ENCODE measurements at regions not wholly inside any gene's neighbourhood (a gene's known extent, or its start where the extent isn't known, plus 50 kb on each side); places are given as distances from the start of the nearest gene placed in this dataset.

DNA sequence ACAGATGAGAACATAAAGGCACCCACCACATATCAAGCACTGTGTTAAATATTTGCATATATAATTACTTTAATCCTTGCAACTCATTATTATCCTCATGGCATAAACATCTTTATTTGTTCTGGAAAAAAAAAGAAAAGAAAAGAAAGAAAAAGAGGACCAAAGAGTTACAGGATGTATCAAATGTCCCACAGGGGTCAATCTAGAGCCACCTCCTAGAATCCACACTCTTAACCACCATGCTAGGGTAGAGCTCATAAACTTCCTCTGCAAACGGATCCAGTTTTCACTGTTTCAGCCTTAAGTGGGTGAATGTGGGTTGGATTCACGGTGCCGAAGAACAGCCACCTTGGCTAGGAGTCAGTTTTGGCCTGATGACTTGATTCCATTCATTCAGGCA lies 171.1 kb upstream of the PPARGC1A start:
- no peak for TF ChIP-seq EZH2phosphoT487 (IDR thresholded peaks at IDR 0.05)
- TF ChIP-seq, protein P1, sequence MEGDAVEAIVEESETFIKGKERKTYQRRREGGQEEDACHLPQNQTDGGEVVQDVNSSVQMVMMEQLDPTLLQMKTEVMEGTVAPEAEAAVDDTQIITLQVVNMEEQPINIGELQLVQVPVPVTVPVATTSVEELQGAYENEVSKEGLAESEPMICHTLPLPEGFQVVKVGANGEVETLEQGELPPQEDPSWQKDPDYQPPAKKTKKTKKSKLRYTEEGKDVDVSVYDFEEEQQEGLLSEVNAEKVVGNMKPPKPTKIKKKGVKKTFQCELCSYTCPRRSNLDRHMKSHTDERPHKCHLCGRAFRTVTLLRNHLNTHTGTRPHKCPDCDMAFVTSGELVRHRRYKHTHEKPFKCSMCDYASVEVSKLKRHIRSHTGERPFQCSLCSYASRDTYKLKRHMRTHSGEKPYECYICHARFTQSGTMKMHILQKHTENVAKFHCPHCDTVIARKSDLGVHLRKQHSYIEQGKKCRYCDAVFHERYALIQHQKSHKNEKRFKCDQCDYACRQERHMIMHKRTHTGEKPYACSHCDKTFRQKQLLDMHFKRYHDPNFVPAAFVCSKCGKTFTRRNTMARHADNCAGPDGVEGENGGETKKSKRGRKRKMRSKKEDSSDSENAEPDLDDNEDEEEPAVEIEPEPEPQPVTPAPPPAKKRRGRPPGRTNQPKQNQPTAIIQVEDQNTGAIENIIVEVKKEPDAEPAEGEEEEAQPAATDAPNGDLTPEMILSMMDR (IDR thresholded peaks at IDR 0.05): no peak
- TF ChIP-seq EZH2 (IDR thresholded peaks at IDR 0.05): no peak
- H3F3A ChIP-seq (ENCODE audit: low read depth): no peaks in the 10 kb centered on the region
- no peaks in the 10 kb centered on the region for H3K36me3 ChIP-seq
- H3K4me1 Mint-ChIP-seq: peaks cover 24% of the 10 kb centered on the region
- H3K27ac ChIP-seq: no peak overlapping the region
- no peak overlapping the region for H3K4me3 ChIP-seq
- no peak for DNase-seq (ENCODE audit: low spot score)
- no peaks in the 10 kb centered on the region for H3K9me3 Mint-ChIP-seq
- no peak overlapping the region for H2AFZ ChIP-seq (replicated peaks)
- no peaks in the 10 kb centered on the region for H3K36me3 Mint-ChIP-seq
- no peak overlapping the region for H3K4me3 Mint-ChIP-seq
- no peak overlapping the region for H3K27ac Mint-ChIP-seq
- no peak overlapping the region for H3K9ac ChIP-seq
- no peaks in the 10 kb centered on the region for H3K9me3 ChIP-seq (ENCODE audit: low read depth)
- H4K20me1 ChIP-seq (ENCODE audit: low read depth): no peaks in the 10 kb centered on the region
- no peaks in the 10 kb centered on the region for H3K27me3 ChIP-seq
- H3K79me2 ChIP-seq (ENCODE audit: low read depth): no peaks in the 10 kb centered on the region
- peaks cover 6% of the 10 kb centered on the region for H3K4me1 ChIP-seq
- peaks cover 2% of the 10 kb centered on the region for H3K27me3 Mint-ChIP-seq (ENCODE audit: insufficient read depth, low read depth)
- H3K4me2 ChIP-seq: no peak overlapping the region

DNA sequence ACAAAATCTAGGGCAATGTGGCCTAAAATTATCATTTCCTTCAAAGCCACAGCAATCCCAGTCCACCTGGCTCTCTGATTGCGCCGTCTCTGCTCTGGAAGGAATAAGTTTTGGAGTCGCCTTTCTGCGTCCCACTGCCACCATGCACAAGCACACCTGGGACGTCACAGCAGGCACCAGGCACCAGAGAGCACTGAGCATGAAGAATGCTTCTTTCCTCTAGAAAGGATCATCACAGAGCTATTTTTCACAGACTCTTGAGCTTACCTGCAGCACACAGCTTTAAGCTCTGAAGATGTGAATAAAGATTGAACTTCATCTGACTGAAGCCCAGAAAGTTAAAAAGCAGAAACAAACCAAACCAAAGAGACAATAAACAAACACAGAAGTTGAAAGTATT lies 170.0 kb upstream of the PPARGC1A start:
- no peaks in the 10 kb centered on the region for H3K36me3 Mint-ChIP-seq
- Histone ChIP-seq H3K36me3 (no peaks in the 10 kb centered on the region), H3K9ac (no peak overlapping the region), H3K4me2 (no peak overlapping the region), H3K27ac (no peak overlapping the region), H3K79me2 (ENCODE audit: low read depth) (no peaks in the 10 kb centered on the region), H3K9me3 (ENCODE audit: low read depth) (no peaks in the 10 kb centered on the region), H4K20me1 (ENCODE audit: low read depth) (no peaks in the 10 kb centered on the region), H2AFZ (replicated peaks) (no peak overlapping the region), H3K27me3 (no peaks in the 10 kb centered on the region), H3K4me1 (peaks cover 6% of the 10 kb centered on the region), H3K4me3 (no peak overlapping the region), H3F3A (ENCODE audit: low read depth) (no peaks in the 10 kb centered on the region)
- H3K27ac Mint-ChIP-seq: no peak overlapping the region
- DNase-seq (ENCODE audit: low spot score): no peak
- peaks cover 24% of the 10 kb centered on the region for H3K4me1 Mint-ChIP-seq
- H3K27me3 Mint-ChIP-seq (ENCODE audit: insufficient read depth, low read depth): peaks cover 2% of the 10 kb centered on the region
- H3K4me3 Mint-ChIP-seq: no peak overlapping the region
- no peak for TF ChIP-seq EZH2phosphoT487 (IDR thresholded peaks at IDR 0.05)
- TF ChIP-seq, protein P1 (IDR thresholded peaks at IDR 0.05): no peak
- no peak for TF ChIP-seq EZH2 (IDR thresholded peaks at IDR 0.05)
- no peaks in the 10 kb centered on the region for H3K9me3 Mint-ChIP-seq

GRCh38 chr4:24057915-24058559 lies 168.2 kb upstream of the PPARGC1A start:
- no peaks in the 10 kb centered on the region for H3K36me3 ChIP-seq

More at GRCh38 chr4:24057915-24058559, 168.2 kb upstream of the PPARGC1A start:
- Histone ChIP-seq H3K4me2 (no peak overlapping the region), H3K27me3 (no peaks in the 10 kb centered on the region), H3K4me3 (no peak overlapping the region), H3K9ac (no peak overlapping the region), H3F3A (ENCODE audit: low read depth) (no peaks in the 10 kb centered on the region), H2AFZ (replicated peaks) (no peak overlapping the region), H4K20me1 (ENCODE audit: low read depth) (no peaks in the 10 kb centered on the region), H3K4me1 (peaks cover 6% of the 10 kb centered on the region), H3K27ac (no peak overlapping the region), H3K9me3 (ENCODE audit: low read depth) (no peaks in the 10 kb centered on the region), H3K79me2 (ENCODE audit: low read depth) (no peaks in the 10 kb centered on the region)
- TF ChIP-seq, protein P1 (IDR thresholded peaks at IDR 0.05): no peak
- TF ChIP-seq EZH2phosphoT487 (IDR thresholded peaks at IDR 0.05): no peak
- no peak for TF ChIP-seq EZH2 (IDR thresholded peaks at IDR 0.05)
- H3K9me3 Mint-ChIP-seq: no peaks in the 10 kb centered on the region
- H3K4me3 Mint-ChIP-seq: no peak overlapping the region
- no peaks in the 10 kb centered on the region for H3K27me3 Mint-ChIP-seq (ENCODE audit: insufficient read depth, low read depth)
- no peaks in the 10 kb centered on the region for H3K36me3 Mint-ChIP-seq
- no peak for DNase-seq (ENCODE audit: low spot score)
- H3K27ac Mint-ChIP-seq: peak overlapping the region; percentile 63
- peaks cover 12% of the 10 kb centered on the region for H3K4me1 Mint-ChIP-seq

All from neural progenitor cell (in vitro differentiated cells).